Skeletal muscle satellite cell (primary cell): ENCODE measurements at regions not wholly inside any gene's neighbourhood (a gene's known extent, or its start where the extent isn't known, plus 50 kb on each side); places are given as distances from the start of the nearest gene placed in this dataset.
"Not testable (repeated sequence)": the region's sequence is repeated elsewhere in the genome, so short reads cannot be mapped to it uniquely, and the experiment has no call there.

Experiments
- H3K27me3 ChIP-seq: 2 replicates; pipeline ENCODE4 v1.7.0; 2013; ENCODE audit warnings: low read length; ENCODE audit not compliant: control insufficient read depth, insufficient read depth
- H3K36me3 ChIP-seq: 2 replicates; pipeline ENCODE4 v1.7.0; 2013; ENCODE audit warnings: mild to moderate bottlenecking, control low read depth, low read length; ENCODE audit not compliant: insufficient read depth
- H3K4me1 ChIP-seq: 2 replicates; pipeline ENCODE4 v1.7.0; 2013; ENCODE audit warnings: low read length; ENCODE audit not compliant: control insufficient read depth, insufficient read depth
- H3K4me2 ChIP-seq: 2 replicates; pipeline ENCODE4 v1.7.0; 2013; ENCODE audit warnings: mild to moderate bottlenecking, low read length
- H3K4me3 ChIP-seq: 2 replicates; pipeline ENCODE4 v1.7.0; 2013; ENCODE audit warnings: low read length
- H3K9ac ChIP-seq: 2 replicates; pipeline ENCODE4 v1.7.0; 2013; ENCODE audit warnings: mild to moderate bottlenecking, low read depth, low read length, moderate library complexity
- H3K9me3 ChIP-seq: replicated peaks from 2 replicates; pipeline ENCODE4 v1.7.0; 2013; ENCODE audit warnings: mild to moderate bottlenecking, control low read depth, low read length

DNA sequence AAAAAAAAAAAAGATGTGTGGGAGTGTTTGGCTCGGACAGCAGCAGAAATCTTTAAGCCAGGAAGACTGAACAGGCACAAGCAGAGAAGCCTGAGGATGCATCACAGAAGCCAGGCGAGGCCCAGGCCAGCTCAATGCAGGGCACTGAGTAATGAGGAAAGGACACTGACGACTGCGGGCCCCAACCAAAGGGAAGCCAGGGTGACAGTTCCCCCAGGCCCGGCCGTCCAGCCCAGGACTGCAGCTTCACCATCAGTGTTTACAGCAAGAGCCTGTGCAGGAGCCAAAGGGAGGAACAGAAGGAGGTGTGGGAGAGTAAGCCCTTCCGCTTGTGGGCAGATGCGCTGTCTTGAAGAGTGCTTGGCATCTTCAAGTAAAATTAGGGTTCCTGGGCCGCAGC is 205.3 kb upstream of the SFSWAP start:
- no peak overlapping the region for H3K4me2 ChIP-seq
- H3K36me3 ChIP-seq = no peaks in the 10 kb centered on the region
- no peaks in the 10 kb centered on the region for H3K27me3 ChIP-seq
- no peak overlapping the region for H3K4me3 ChIP-seq
- H3K9ac ChIP-seq = no peak overlapping the region
- H3K9me3 ChIP-seq = peaks cover 4% of the 10 kb centered on the region
- H3K4me1 ChIP-seq = no peaks in the 10 kb centered on the region

GRCh38 chr12:131506426-131506825 is 204.5 kb upstream of the SFSWAP start:
- no peaks in the 10 kb centered on the region for H3K36me3 ChIP-seq
- H3K4me1 ChIP-seq = no peaks in the 10 kb centered on the region
- H3K27me3 ChIP-seq = no peaks in the 10 kb centered on the region
- H3K9me3 ChIP-seq = peaks cover 8% of the 10 kb centered on the region
- H3K9ac ChIP-seq = no peak overlapping the region
- no peak overlapping the region for H3K4me2 ChIP-seq
- H3K4me3 ChIP-seq = no peak overlapping the region

GRCh38 chr12:131507094-131507493 is 203.8 kb upstream of the SFSWAP start:
- no peaks in the 10 kb centered on the region for H3K36me3 ChIP-seq

DNA sequence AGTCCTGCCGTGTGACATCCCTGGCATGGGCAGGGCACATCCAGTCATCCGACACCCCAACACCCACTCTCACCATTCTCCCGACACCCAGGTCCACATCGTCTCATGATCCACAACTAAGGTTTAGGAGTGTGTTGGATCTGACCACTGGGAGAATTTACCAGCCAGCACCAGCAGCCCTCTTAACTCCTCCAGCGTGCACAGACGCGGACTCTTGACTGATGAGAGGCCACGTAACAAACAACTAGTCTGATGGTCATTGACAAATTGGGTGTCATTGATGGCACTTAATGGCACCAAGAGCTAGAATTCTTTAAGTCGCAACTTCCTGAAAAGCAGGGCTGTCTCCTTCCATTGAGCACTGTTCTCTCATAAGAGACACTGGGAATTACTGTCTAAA is 203.0 kb upstream of the SFSWAP start:
- no peaks in the 10 kb centered on the region for H3K27me3 ChIP-seq
- no peak overlapping the region for H3K4me2 ChIP-seq
- no peak overlapping the region for H3K9ac ChIP-seq
- no peaks in the 10 kb centered on the region for H3K36me3 ChIP-seq
- H3K9me3 ChIP-seq = peaks cover 12% of the 10 kb centered on the region
- no peaks in the 10 kb centered on the region for H3K4me1 ChIP-seq
- H3K4me3 ChIP-seq = no peak overlapping the region

More at GRCh38 chr12:131507094-131507493, 203.8 kb upstream of the SFSWAP start:
- Histone ChIP-seq H3K9ac (no peak overlapping the region), H3K4me3 (no peak overlapping the region), H3K27me3 (no peaks in the 10 kb centered on the region), H3K9me3 (peaks cover 11% of the 10 kb centered on the region), H3K4me2 (no peak overlapping the region), H3K4me1 (no peaks in the 10 kb centered on the region)

- H3K9me3 ChIP-seq = peaks cover 12% of the 10 kb centered on the region
- H3K4me1 ChIP-seq = no peaks in the 10 kb centered on the region
- H3K9ac ChIP-seq = no peak overlapping the region
- H3K4me3 ChIP-seq = no peak overlapping the region
- no peak overlapping the region for H3K4me2 ChIP-seq
- no peaks in the 10 kb centered on the region for H3K27me3 ChIP-seq
- no peaks in the 10 kb centered on the region for H3K36me3 ChIP-seq
These were observed 201.2 kb upstream of the SFSWAP start for GRCh38 chr12:131509701-131510100.

DNA sequence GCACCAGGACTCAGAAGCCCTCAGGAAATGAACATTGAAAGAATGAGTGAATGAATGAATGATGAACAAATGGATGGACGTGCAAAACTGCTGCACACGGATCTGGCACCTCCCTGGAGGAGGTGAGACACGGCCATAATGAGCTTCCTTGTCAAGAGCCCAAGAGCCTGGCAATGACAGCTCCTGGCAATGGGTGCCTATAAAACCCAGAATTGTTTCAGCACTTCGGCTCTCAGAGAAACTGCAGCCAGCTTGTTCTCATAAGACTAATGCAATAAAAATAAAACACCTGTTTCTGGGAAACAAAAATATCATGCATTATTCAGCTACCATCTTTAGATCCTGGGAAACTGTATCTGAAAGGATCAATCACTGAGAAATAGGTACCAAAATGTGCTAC is 200.5 kb upstream of the SFSWAP start:
- H3K36me3 ChIP-seq = no peaks in the 10 kb centered on the region
- H3K27me3 ChIP-seq = no peaks in the 10 kb centered on the region
- H3K9ac ChIP-seq = no peak overlapping the region
- H3K9me3 ChIP-seq = peaks cover 12% of the 10 kb centered on the region
- H3K4me1 ChIP-seq = no peaks in the 10 kb centered on the region
- H3K4me3 ChIP-seq = no peak overlapping the region
- H3K4me2 ChIP-seq = no peak overlapping the region

- no peak overlapping the region for H3K9ac ChIP-seq
- peaks cover 12% of the 10 kb centered on the region for H3K9me3 ChIP-seq
- no peak overlapping the region for H3K4me3 ChIP-seq
- H3K4me2 ChIP-seq = no peak overlapping the region
- H3K27me3 ChIP-seq = no peaks in the 10 kb centered on the region
- no peaks in the 10 kb centered on the region for H3K36me3 ChIP-seq
- no peaks in the 10 kb centered on the region for H3K4me1 ChIP-seq
These were observed 199.5 kb upstream of the SFSWAP start for GRCh38 chr12:131511391-131511802.

DNA sequence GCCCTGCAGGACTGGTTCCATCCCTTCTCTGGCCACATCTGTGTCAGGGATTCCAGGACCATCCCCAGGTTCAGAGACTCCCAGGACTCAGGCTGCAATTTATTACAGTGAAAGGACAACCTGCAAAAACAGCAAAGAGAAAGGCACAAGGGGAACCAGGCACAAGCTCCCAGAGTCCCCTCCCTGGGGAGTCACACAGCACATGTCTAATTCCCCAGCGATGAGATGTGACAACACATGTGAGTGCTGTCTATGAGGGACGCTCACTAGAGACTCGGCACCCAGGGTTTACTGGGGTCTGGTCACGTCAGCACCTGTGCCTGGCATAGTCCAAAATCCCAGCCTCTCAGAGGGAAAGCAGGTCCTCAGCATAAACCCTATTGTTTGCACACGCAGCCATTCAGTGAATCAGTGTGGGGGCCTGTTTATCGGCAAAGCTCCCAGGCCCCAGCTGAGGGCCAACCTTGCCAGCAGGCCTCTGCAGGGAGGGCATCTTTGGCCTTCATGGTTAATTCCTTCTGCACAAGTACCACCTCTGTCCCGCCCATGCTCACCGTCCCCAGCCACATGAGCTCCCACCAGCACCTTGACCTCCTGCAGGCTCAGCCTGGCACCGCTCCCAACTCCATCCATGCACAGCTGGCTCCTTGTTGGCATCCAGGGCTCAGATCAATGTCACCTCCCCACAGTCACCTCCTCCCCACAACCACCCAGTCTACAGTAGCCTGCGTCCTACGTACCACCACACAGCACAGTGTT is 198.9 kb upstream of the SFSWAP start:
- H3K4me3 ChIP-seq = no peak overlapping the region
- H3K9ac ChIP-seq = no peak overlapping the region
- H3K9me3 ChIP-seq = peaks cover 12% of the 10 kb centered on the region
- no peak overlapping the region for H3K4me2 ChIP-seq
- no peaks in the 10 kb centered on the region for H3K27me3 ChIP-seq
- no peaks in the 10 kb centered on the region for H3K36me3 ChIP-seq
- no peaks in the 10 kb centered on the region for H3K4me1 ChIP-seq

GRCh38 chr12:131513606-131514005 is 197.3 kb upstream of the SFSWAP start:
- Histone ChIP-seq H3K4me1 (no peaks in the 10 kb centered on the region), H3K36me3 (no peaks in the 10 kb centered on the region), H3K27me3 (no peaks in the 10 kb centered on the region), H3K4me3 (no peak overlapping the region), H3K4me2 (no peak overlapping the region), H3K9ac (no peak overlapping the region), H3K9me3 (peaks cover 12% of the 10 kb centered on the region)

GRCh38 chr12:131520553-131520952 is 190.3 kb upstream of the SFSWAP start:
- not testable (repeated sequence) for H3K27me3 ChIP-seq, H3K4me2 ChIP-seq, H3K9me3 ChIP-seq, H3K36me3 ChIP-seq, H3K9ac ChIP-seq, H3K4me3 ChIP-seq, H3K4me1 ChIP-seq

GRCh38 chr12:131521326-131521725 is 189.6 kb upstream of the SFSWAP start:
- Histone ChIP-seq H3K27me3 (no peaks in the 10 kb centered on the region), H3K4me2 (no peak overlapping the region), H3K4me3 (no peak overlapping the region), H3K9ac (no peak overlapping the region), H3K4me1 (no peaks in the 10 kb centered on the region), H3K9me3 (peaks cover 3% of the 10 kb centered on the region), H3K36me3 (no peaks in the 10 kb centered on the region)

DNA sequence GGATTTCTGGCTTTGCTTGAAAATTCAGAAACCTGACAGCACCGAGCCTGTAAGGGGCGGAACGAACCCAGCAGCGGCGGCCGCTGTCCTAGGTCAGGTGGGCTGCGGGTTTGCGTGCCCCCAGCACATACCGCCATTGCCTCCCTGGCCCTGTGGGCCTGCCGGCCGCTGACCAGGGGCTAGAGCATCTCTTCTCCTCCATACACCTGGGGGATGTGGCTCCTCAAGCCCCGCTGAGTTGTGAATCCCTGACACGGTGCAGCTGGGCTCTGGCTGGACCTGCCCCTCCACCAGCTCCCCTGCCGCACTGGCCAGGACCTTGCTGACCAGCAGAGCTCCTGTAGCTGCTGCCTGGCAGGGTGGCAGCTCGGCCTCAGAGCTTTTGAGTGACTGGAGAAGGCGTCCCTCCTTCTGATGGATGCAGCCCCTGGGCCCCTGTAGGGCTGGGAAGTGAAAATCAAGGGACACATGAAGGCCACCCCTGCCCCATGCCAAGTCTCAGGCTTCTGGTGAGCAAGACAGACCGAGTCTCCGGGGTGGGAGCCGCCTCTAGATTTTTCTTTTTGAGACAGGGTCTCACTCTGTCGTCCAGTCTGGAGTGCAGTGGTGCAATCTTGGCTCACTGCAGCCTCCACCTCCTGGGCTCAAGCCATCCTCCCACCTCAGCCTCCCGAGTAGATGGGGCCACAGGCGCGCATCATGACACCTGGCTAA is 184.9 kb upstream of the SFSWAP start:
- H3K4me1 ChIP-seq = no peaks in the 10 kb centered on the region
- no peak overlapping the region for H3K4me2 ChIP-seq
- H3K36me3 ChIP-seq = no peaks in the 10 kb centered on the region
- no peaks in the 10 kb centered on the region for H3K27me3 ChIP-seq
- no peak overlapping the region for H3K4me3 ChIP-seq
- peaks cover 6% of the 10 kb centered on the region for H3K9me3 ChIP-seq
- H3K9ac ChIP-seq = no peak overlapping the region
